IPS DF 4.7 (cell line): ENCODE measurements at regions not wholly inside any gene's neighbourhood (a gene's known extent, or its start where the extent isn't known, plus 50 kb on each side); places are given as distances from the start of the nearest gene placed in this dataset.

Experiments used
- DNase-seq: peaks from one replicate; pipeline ENCODE4 v3.0.0-alpha.2; 2013; ENCODE audit warnings: low spot score; ENCODE audit errors: extremely low read depth

DNA sequence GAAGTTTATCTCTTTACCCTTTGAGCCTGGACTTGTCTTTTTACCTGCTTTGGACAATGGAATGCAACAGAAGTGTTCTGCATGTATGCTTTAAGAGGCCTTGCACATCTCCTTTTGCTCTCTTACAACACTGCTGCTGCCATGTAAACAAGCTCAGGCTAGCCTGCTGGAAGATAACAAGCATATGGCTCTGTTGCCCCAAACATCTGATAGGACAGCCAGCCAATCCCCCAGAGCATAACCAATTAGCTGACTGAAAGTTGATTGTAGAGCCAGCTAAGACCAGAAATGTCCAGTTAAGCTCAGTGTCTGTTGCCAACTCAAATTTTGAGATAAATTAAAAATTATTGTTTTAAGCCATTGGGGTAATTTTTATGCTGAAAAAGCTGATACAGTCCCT lies 510.6 kb upstream of the CNKSR2 start:
- DNase-seq: no peak

DNA sequence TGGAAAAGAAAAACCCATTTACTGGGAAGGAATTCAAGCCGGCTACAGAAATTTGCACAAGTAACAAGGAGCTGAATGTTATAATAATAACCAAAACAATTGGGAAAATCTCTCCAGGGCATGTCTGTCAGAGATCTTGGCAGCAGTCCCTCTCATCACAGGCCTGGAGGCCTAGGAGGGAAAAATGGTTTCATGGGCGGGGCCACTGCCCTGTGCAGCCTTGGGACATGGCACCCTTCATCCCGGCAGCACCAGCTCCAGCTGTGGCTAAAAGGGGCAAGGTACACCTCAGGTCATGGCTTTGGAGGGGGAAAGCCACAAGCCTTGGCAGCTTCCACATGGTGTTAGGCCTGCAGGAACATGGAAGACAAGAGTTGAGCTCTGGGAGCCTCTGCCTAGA lies 513.1 kb upstream of the CNKSR2 start:
- no peak for DNase-seq

DNA sequence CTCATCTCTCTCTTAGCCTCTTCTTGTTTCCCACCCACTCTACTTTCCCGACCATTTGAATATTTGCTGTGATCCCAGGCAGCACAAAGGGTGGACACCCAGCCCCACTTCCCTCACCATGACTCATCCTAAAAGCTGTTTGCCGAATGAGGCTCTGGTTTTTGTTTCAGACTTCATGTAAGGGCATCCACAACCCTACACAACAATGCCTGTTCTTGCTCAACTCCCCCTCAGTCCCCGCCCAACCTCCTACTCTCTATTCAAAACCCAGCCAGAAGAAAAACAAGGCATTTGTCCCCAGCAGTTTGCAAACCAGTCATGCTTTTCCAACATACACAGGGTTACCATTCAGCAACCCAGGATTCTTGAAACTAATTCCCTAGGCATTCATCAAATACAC lies 516.5 kb upstream of the CNKSR2 start:
- DNase-seq: no peak

DNA sequence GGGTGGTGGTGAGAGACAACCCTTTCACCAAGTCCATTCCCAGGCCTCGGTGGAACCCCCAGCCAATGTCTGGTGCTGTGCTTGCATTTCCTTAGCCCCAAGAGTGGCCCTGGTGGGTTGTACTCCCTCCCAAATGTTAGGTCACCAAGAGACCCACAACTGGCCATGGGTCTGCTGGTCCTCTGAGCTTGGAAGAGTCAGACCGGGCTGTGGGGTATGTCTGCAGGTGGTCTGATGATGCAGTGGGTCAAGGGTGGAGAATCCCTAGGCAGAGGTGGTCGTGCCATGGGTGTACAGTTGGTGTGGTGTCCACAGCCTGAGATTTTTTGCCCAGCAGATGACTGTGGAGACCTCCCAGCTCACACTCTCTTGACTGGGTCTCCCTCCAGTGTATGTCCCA lies 535.7 kb upstream of the CNKSR2 start:
- no peak for DNase-seq

DNA sequence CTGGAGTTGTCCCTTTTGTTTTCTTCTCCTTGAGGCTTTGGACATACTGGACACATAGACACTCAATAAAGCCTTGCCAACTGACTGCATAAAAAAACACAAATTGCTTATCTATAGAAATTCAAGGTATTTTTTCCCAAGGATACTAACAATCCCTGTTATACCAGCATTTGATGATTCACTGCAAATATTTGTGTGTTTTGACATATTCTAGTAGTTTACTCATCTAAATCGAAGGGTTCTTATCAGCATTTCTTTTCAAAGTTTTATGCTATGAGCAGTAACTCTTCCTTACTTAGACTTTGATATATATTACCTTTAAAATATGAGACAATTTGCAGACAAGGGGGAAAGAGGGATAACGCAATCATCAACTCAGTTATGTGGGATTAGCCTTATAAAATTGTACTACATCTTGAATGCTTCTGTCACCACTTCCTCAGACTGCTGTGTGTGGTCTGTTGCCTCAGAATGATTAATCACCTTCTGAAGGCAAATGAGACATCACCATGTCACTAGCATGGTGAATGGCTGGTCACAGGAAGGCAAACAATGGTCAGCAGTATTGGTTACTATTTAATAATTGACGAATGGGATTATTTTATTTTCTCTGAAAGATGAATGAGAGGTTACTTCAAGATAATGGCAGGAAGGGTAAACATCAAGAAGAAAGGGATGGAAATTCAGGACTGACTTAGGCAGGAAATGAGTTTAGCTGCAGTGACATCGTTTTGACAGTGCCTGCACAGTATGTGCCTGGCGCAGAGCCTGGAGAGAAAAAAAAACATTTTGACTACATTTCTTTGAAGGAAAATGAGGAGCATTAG lies 544.3 kb upstream of the CNKSR2 start:
- DNase-seq: no peak

DNA sequence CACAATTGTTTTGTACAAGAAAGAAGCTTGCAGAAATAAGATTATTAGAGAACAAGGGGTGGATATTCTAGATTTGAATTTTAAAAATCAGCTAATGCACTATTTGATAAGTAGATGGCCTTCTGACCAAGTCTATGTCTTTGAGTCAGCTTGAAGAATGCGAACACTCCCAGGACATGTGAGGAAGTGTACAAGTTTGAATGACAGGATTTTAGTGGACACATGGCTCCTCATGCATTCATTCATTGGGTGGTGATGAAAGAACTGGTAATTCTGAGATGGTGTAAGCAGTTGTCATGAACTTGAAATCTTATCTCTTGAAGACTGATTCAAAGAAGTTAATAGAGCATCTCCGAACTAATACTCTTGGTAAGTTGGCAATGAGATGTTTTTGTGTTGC lies 548.2 kb upstream of the CNKSR2 start:
- no peak for DNase-seq

DNA sequence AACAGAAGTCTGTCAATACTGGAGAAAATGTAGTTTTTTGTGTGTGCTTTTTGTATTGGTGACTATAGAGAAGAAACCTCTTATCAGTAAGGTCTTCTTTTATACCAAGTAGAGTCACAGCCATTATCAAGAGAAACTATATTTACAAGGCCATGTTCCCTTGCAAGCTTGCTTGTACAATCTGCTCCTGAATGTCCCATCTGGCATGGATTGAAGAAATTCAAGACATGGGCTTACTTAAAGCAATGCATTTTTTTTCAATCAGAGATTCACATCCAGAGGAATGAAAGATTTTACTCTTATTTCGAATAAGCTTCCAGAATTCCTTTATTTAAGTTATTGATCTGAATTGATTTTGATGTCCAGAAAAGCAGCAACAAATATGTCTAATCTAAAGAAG lies 537.3 kb upstream of the RPS6KA3 start:
- DNase-seq: no peak

DNA sequence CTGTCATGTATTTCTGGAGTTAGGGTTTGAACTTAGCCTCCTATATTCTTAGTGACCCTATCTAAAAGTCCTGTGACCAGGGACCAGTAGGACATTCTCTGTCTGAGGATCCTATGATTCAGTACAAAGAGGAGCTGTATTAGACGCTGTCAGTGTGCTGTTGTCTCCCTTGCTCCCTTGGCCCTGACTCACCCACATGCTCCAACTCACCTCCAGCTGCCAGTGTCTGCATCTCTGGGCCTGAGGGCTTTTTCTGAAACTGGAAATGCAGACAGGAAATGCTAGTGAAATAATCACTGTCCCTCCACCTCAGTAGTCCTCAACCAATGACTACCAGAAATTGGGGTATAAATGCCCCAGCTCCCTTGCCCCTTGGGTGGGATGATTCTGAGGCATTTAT lies 535.3 kb upstream of the RPS6KA3 start:
- no peak for DNase-seq

DNA sequence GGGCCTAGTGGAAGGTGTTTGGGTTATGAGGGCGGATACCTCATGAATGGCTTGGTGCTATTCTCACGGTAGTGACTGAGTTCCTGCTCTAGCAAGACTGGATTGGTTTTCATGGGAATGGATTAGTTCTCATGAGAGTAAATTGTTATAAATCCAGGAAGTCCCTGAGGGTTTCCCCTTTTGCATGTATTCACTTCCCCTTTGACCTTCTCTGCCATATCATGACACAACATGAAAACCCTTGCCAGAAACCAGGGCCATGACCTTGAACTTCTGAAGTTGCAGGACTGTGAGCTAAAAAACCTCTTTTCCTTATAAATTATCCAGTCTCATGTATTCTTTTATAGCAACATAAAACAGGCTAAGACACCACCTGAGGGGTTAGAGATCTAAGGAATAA lies 529.7 kb upstream of the RPS6KA3 start:
- DNase-seq: no peak

DNA sequence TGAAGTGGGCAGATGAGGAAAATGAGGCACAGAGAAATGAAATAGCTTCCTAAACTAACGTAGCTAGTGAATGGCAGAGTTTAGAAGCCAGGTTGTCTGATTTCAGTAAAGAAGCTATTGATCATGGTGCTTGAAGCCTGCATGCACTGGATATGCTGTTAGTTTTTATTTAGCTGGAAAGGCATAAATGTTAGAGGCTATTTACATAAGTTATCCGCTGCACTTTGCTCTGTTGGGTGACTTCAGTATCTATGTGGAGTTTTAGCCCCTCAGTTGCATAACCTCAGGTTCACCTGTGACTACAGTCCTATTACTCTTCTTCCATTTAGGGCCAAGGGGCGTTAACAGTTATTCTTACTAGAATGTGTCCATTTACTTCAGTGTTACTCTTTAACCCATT lies 522.4 kb upstream of the RPS6KA3 start:
- DNase-seq: no peak

DNA sequence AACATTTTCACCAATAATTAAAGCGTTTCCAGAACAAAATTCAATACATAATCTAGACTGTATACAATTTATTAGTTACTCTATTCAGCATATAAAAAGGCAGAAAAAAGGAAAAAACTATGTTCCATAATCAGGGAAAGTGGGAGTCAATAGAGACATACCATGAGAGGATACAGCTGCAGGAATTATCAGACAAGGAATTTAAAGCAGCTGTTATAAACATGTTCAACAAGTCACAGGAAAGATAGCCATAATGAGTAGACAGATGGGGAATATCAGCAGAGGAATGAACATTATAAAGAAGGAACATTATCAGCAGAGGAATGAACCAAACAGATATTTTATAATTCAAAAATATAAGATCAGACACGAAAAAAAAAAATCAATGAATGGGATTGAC lies 500.6 kb upstream of the RPS6KA3 start:
- no peak for DNase-seq

DNA sequence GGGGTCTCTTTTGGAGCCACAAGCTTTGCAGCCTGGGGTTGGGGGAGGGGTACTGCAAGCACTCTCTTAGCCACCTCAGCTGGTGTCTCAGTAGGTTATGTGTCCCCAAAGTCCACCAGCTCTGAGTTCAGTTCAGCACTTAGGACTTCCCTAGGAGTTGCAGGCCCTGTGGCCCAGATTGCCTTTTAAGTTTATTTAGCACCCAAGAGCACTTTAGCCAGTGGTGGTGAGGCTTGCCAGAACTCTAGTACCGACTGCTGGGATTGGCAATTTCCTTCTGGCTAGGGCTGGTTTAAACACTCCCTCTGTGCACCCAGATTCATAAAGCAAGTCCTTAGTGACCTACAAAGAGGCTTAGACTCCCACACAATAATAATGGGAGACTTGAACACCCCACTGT lies 489.9 kb upstream of the RPS6KA3 start:
- no peak for DNase-seq

DNA sequence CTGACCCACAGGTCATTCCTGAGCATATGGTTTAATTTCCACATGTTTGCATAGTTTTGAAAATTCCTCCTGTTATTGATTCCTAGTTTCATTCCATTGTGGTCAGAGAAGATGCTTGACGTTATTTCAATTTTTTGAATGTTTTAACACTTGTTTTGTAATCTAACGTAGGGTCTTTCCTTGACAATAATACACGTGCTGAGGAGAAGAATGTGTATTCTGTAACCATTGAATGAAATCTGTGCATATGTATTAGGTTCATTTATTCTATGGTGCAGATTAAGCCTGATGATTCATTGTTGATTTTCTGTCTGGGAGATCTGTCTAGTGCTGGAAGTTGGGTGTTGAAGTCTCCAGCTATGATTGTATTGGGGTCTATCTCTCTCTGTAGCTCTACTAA lies 486.4 kb upstream of the RPS6KA3 start:
- no peak for DNase-seq

DNA sequence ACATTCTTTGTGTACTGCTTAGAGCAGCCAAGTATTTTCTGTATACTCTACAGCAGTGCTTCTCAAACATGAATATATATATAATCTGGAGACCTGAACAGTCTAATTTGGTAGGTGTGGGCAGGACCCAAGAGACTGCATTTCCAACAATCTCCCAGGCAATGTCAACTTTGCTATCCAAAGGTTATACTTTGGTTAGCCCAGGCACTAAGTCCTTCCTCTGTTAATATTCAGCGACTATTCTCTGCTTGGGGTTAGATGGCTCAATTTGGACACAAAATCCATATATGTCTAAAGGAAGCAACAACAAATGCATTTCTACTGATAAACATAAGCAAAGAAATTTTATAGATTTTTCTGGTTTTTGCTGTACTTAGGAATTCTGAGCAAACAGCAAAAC lies 480.0 kb upstream of the RPS6KA3 start:
- DNase-seq: no peak

DNA sequence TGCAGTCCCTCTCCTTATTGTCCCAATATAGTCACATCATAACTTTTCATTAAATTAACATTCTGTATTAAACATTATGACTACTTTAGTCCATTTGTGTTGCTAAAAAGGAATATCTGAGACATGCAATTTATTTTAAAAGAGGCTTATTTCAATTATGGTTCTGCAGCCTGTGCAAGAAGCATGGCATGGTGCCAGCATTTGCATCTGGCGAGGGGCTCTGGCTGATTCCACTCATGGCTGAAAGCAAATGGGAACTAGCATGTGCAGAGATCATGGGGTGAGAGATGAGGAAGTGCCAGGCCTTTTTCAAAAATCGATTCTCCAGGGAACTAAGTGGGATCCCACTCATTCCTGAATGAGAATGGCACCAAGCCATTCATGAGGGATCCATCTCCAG lies 476.3 kb upstream of the RPS6KA3 start:
- no peak for DNase-seq

DNA sequence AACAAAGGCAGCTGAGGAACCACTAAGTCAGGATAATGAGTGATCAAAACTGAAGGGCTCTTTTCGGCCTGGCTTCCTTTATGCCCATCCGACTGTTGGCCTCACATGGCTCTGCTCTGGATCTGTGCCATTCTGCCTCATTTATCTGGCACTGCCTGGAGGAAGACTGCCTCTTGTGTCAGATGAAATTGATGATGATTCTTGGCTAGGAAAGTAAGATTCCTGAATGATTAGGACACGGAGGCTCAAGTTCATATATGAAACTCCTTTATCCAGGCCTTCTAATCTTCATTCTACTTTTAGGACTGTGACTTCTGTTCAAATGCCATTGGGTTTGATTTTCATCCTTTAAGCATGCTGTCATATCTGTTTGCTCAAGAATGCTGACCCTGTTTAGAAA lies 475.4 kb upstream of the RPS6KA3 start:
- DNase-seq: no peak

DNA sequence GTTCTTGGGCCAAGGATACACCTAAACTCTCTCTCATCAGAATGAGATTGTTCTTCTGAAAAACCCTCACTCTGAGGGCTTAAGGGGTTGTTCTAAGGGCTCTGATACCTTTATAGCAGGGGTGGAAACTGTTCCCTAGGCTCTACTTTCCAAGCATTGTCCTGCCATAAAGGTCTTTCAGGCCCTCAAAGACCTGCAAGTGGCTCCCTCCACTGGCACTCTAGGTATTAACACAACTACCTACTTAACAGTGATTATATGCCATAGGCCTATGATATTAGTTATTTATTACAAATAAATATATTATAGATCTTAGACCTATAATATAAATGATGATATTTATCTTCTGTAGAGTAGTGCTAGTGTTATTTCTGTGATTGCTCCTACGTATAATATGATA lies 473.7 kb upstream of the RPS6KA3 start:
- DNase-seq: no peak

DNA sequence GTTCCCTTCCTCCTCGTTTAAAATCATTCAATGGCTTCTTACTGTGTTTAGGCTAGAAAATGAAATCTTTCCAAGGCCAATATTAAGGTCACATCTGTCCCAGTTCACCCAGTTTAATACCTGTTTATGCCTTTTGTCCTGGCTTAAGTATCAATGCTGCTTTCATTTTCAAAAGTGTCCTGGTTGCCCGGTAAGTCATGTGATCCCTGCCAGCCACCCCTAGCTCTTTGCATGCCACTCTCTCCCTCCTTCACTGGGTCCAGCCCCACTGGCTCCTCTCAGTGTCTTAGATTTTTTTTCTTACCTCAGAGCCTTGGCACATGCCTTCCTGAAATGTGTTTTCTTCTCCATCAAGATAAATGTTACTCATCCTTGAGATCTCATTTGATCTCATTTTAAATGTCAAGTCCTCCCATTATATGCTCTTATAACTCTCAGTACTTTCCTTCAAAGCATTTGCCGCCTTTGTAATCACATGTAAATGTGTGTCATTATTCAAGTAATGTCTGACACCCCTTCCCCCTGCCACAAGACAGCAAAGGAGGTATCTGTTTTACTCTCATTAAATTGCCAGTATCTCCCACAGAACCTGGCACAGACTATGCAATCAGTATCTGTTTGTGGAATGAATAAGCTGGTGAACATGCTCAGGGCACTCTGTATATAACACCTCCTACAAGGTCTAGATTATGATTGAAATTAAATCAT lies 472.5 kb upstream of the RPS6KA3 start:
- no peak for DNase-seq

DNA sequence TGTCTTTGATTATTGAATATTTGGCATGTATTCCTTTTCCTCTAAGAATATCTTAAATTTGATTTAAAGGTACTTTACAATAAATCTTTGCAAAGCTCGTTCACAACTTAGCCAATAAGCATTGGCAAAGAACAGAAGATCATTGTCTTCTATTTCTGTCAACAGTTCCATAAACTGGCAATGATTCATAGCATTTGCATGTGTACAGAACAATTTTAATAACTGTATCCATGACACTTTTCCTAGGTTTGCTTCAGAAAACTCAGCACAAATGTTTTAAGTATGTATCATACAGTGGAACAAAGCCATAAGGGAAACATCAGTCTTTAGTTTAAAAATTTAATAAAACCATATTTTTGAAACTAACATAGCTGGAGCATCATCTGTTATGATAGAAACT lies 462.7 kb upstream of the RPS6KA3 start:
- DNase-seq: no peak

DNA sequence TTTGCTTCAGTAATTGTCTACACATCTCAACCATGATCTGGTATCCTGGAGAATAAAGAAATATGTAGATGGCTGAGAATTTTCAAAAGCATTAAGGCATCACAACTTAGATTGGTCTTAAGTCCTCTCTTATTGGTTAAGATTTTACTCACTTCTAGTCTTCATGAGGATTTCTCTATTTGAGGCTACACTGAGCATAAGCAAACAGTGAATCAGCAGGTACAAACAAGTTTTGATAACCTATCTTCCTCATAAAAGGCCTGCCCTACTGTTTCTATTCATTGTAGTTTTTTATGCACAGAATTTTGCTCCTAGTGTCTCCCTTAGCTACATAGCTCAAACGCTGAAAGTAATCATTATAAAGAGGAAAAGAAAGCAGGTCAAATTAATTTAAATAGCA lies 460.7 kb upstream of the RPS6KA3 start:
- no peak for DNase-seq

DNA sequence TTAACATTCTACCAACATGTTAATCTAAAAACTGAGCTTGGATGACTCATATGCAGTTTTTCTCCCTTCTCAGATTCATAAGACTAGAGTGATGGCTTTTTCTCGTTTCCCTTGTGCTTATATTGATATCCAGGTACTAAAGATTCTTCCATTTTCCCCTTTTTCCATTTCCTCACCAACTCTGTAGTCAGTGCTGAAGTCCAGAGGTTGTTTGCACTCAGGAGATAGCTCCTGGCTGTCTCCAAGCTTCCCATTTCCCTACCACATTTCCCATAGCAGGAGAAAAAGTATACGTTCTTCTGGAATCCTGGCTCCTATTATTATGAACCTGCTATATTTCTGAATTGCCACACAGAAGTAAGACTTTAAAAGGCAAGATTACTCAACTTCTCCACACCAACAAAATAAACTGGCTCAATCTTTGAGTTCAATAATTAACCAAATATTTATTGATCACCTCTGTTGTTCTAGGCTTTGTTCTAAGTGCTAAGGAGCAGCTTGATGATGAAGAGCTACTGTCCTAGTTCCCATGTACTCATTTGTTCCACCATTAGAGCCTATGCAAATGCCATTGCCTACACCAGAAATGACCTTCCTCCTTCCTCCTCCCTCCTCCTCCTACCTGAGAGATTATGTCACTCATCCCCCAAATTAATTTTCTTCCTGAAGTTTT lies 454.4 kb upstream of the RPS6KA3 start:
- DNase-seq: no peak

DNA sequence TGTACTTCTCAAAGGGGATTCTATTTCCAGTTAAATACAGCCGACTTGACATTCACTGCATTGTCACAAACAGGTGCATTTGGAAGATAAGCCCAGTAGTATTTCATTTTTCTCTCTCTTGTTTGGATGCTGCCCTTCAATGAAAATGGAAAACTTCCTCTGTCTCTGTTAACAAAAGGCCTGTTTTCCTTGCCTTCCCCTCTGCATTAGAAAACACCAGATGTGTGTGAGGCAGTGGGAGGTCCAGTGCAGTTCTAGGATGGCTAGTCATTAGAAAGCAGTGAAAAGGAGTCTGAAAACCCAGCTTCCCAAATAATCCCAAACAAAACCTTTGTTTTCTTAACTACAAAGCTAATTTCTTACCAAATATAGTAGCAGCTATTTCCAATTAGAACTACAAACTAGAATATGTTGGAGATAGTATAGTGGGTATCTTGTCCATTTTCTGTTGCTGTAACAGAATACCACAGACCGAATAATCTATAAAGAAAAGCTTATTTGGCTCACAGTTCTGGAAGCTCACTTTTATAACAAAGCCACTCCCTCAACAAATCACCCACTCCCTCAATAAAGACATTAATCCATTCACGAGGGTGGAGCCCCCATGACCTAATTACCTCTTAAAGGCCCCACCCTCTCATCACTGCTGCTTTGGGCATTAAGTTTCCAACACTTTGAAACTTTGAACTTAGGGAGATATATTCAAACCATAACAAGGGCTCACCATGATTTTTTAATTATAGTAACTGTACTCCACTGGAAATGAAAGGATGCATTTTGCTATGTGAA lies 452.1 kb upstream of the RPS6KA3 start:
- DNase-seq: no peak
